ENCODE measurements at regions not wholly inside any gene's neighbourhood (a gene's known extent, or its start where the extent isn't known, plus 50 kb on each side); places are given as distances from the start of the nearest gene placed in this dataset.

DNA sequence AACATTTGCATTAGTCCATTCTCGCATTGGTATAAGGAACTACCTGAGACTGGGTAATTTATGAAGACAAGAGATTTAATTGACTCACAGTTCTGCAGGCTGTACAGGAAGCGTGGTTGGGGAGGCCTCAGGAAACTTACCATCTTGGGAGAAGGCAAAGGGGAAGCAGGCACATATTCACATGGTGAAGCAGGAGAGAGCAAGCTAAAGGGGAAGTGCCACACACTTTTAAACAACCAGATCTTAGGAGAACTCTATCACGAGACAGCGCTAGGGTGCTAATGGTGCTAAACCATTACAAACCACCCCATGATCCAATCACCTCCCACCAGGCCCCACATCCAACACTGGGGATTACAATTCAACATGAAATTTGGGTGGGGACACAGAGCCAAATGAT is 201.7 kb upstream of the MGAT5 start:
- no peak overlapping the region for H3K4me3 ChIP-seq (ENCODE audit: low read depth in 2 of 2, low read length in 1 of 2)
- no peak overlapping the region for H3K9ac ChIP-seq
- no peaks in the 10 kb centered on the region for H3F3A ChIP-seq (replicated peaks; ENCODE audit: insufficient read depth)
- CTCF ChIA-PET = no interaction called here
- no peaks in the 10 kb centered on the region for H3K9me3 ChIP-seq
- TF ChIP-seq FOXJ3 (CRISPR knock-in tag; IDR thresholded peaks at IDR 0.05) = no peak
- no peak for TF ChIP-seq IRF3 (IDR thresholded peaks at IDR 0.05; ENCODE audit: low read depth, low read length)
- TF ChIP-seq NFIC (IDR thresholded peaks at IDR 0.05; ENCODE audit: borderline replicate concordance) = no peak
- no peak for TF ChIP-seq YY1 (IDR thresholded peaks at IDR 0.05; ENCODE audit: low read depth)
- TF ChIP-seq ELF1 (IDR thresholded peaks at IDR 0.05) = no peak
- no peak for TF ChIP-seq SMC3 (IDR thresholded peaks at IDR 0.05; ENCODE audit: low read depth, low read length)
- TF ChIP-seq MXI1 (IDR thresholded peaks at IDR 0.05; ENCODE audit: low read depth, low read length) = no peak
- TF ChIP-seq, protein P1, sequence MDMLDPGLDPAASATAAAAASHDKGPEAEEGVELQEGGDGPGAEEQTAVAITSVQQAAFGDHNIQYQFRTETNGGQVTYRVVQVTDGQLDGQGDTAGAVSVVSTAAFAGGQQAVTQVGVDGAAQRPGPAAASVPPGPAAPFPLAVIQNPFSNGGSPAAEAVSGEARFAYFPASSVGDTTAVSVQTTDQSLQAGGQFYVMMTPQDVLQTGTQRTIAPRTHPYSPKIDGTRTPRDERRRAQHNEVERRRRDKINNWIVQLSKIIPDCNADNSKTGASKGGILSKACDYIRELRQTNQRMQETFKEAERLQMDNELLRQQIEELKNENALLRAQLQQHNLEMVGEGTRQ (IDR thresholded peaks at IDR 0.05; ENCODE audit: borderline replicate concordance, low read depth, low read length) = no peak
- no peak for TF ChIP-seq MEF2A (IDR thresholded peaks at IDR 0.05; ENCODE audit: borderline replicate concordance, low read depth)
- TF ChIP-seq TCF12 (IDR thresholded peaks at IDR 0.05) = no peak
- TF ChIP-seq FOXM1 (IDR thresholded peaks at IDR 0.05; ENCODE audit: low read depth) = no peak
- no peak for TF ChIP-seq TAF1 (IDR thresholded peaks at IDR 0.05; ENCODE audit: borderline replicate concordance, low read depth, low read length)
- no peaks in the 10 kb centered on the region for H3K9me2 ChIP-seq
- H3K79me2 ChIP-seq (ENCODE audit: insufficient read depth) = no peaks in the 10 kb centered on the region
- no peaks in the 10 kb centered on the region for H3K27me3 ChIP-seq (ENCODE audit: insufficient read depth)
- H4K20me1 ChIP-seq (ENCODE audit: insufficient read depth) = no peaks in the 10 kb centered on the region
- H3K4me2 ChIP-seq = no peak overlapping the region
- H2AFZ ChIP-seq (ENCODE audit: low read depth) = no peak overlapping the region
- 30% methylated on average over 4 of the region's 4 CpGs for WGBS (ENCODE audit: low lambda C conversion rate)
- H3K36me3 ChIP-seq (replicated peaks in 1 of 2; ENCODE audit: control insufficient read depth in 1 of 2, insufficient read depth in 2 of 2, low read length in 1 of 2) = no peaks in the 10 kb centered on the region
- no peaks in the 10 kb centered on the region for H3K4me1 ChIP-seq (ENCODE audit: control insufficient read depth in 1 of 2, insufficient read depth in 2 of 2, low read depth in 1 of 2, low read length in 1 of 2)
- POLR2A ChIA-PET = no interaction called here
- H3K27ac ChIP-seq (ENCODE audit: low read depth in 2 of 2, low read length in 1 of 2) = no peak overlapping the region
- DNase-seq = no peak

- no peak overlapping the region for H3K9ac ChIP-seq
- H3K27me3 ChIP-seq (ENCODE audit: insufficient read depth) = no peaks in the 10 kb centered on the region
- 26% methylated on average over 2 of the region's 2 CpGs for WGBS (ENCODE audit: low lambda C conversion rate)
- POLR2A ChIA-PET = no interaction called here
- no peaks in the 10 kb centered on the region for H3K79me2 ChIP-seq (ENCODE audit: insufficient read depth)
- H3F3A ChIP-seq (replicated peaks; ENCODE audit: insufficient read depth) = no peaks in the 10 kb centered on the region
- no peak for DNase-seq
- no peaks in the 10 kb centered on the region for H3K9me3 ChIP-seq
- no peak overlapping the region for H3K4me3 ChIP-seq (ENCODE audit: low read depth in 2 of 2, low read length in 1 of 2)
- no peaks in the 10 kb centered on the region for H3K9me2 ChIP-seq
- no peak overlapping the region for H3K27ac ChIP-seq (ENCODE audit: low read depth in 2 of 2, low read length in 1 of 2)
- TF ChIP-seq, protein P2, sequence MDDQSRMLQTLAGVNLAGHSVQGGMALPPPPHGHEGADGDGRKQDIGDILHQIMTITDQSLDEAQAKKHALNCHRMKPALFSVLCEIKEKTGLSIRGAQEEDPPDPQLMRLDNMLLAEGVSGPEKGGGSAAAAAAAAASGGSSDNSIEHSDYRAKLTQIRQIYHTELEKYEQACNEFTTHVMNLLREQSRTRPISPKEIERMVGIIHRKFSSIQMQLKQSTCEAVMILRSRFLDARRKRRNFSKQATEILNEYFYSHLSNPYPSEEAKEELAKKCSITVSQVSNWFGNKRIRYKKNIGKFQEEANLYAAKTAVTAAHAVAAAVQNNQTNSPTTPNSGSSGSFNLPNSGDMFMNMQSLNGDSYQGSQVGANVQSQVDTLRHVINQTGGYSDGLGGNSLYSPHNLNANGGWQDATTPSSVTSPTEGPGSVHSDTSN (IDR thresholded peaks at IDR 0.05) = no peak
- TF ChIP-seq RCOR1 (IDR thresholded peaks at IDR 0.05; ENCODE audit: low read length) (no peak), RXRA (IDR thresholded peaks at IDR 0.05; ENCODE audit: borderline replicate concordance, low read depth) (no peak), SIN3A (IDR thresholded peaks at IDR 0.05; ENCODE audit: borderline replicate concordance, low read depth, low read length) (no peak), RFX5 (IDR thresholded peaks at IDR 0.05; ENCODE audit: low read length) (no peak), JUND (IDR thresholded peaks at IDR 0.05) (no peak), GATA2 (CRISPR knock-in tag; IDR thresholded peaks at IDR 0.05) (no peak), FOSL2 (IDR thresholded peaks at IDR 0.05; ENCODE audit: borderline replicate concordance, low read depth) (no peak), SMC3 (IDR thresholded peaks at IDR 0.05; ENCODE audit: low read depth, low read length) (no peak), EP300 (IDR thresholded peaks at IDR 0.05; ENCODE audit: borderline replicate concordance in 1 of 2, low read depth in 1 of 2, low read length in 1 of 2) (no peak), RAD21 (IDR thresholded peaks at IDR 0.05; ENCODE audit: low read length) (no peak), FOXJ3 (CRISPR knock-in tag; IDR thresholded peaks at IDR 0.05) (no peak), TCF12 (IDR thresholded peaks at IDR 0.05) (no peak), EZH2phosphoT487 (IDR thresholded peaks at IDR 0.05; ENCODE audit: borderline replicate concordance, low read depth) (no peak), MXI1 (IDR thresholded peaks at IDR 0.05; ENCODE audit: low read depth, low read length) (no peak), NFIC (IDR thresholded peaks at IDR 0.05; ENCODE audit: borderline replicate concordance) (no peak), IRF3 (IDR thresholded peaks at IDR 0.05; ENCODE audit: low read depth, low read length) (no peak)
- H2AFZ ChIP-seq (ENCODE audit: low read depth) = no peak overlapping the region
- H3K36me3 ChIP-seq (replicated peaks in 1 of 2; ENCODE audit: control insufficient read depth in 1 of 2, insufficient read depth in 2 of 2, low read length in 1 of 2) = no peaks in the 10 kb centered on the region
- H3K4me1 ChIP-seq (ENCODE audit: control insufficient read depth in 1 of 2, insufficient read depth in 2 of 2, low read depth in 1 of 2, low read length in 1 of 2) = no peaks in the 10 kb centered on the region
- CTCF ChIA-PET = no interaction called here
- H4K20me1 ChIP-seq (ENCODE audit: insufficient read depth) = no peaks in the 10 kb centered on the region
- H3K4me2 ChIP-seq = no peak overlapping the region
Observed at GRCh38 chr2:134056173-134056572, 197.7 kb upstream of the MGAT5 start.
